Hematopoietic multipotent progenitor cell (in vitro differentiated cells): ENCODE measurements at regions not wholly inside any gene's neighbourhood (a gene's known extent, or its start where the extent isn't known, plus 50 kb on each side); places are given as distances from the start of the nearest gene placed in this dataset.
"Not testable (repeated sequence)": the region's sequence is repeated elsewhere in the genome, so short reads cannot be mapped to it uniquely, and the experiment has no call there.

ENCODE experiments used
- DNase-seq, 3 donors: peaks; one replicate each; pipeline ENCODE4 v3.0.0-alpha.2; 2011 to 2015; ENCODE audit warnings: low read depth in 2 of 3, low spot score in 2 of 3

DNA sequence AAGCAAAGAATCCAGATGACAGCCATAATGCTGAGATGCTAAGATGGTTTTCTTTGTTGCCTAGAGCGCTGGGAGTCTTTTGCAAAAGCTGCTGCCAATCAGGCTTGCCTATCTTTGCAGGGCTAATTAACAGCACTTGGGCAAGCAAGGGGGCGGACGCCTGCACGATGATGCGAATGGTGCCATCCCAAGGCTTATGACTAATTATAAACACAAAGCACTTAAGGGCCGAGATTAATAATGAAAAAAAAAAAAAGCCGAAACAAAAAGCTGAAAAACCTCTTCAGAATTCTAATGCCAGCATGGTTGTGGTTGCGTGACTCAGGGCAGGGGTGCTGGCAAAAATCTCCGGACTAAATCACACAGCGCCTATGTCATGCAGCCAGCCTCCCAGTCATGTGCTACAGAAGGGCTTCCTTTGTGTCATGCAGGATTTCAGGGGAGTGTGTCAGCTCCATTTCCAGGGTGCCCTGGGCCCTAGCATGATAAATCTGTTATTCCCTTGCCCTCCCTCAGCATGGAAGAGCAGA, 185.0 kb upstream of the ANKRD28 start:
- no peak for DNase-seq

DNA sequence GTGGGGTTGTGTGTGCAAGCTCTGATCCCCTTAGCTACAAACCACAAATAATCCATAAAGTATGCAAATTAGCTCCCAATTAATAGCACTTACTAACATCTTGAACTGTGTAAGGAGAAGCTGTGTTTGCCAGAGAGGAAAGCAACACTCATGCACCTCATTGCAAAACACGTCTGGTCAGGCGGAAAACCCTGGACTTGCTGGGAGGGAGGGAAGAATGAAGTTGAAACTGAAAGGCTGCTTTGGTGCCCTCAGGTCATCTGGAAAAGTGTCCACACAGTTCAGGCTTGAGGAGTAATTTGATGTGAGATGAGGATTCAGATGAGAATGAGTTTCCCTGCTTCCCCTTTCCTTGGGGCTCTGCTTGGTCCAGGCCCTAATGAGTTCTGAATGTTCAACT, 185.5 kb upstream of the ANKRD28 start:
- DNase-seq, result no peak

DNA sequence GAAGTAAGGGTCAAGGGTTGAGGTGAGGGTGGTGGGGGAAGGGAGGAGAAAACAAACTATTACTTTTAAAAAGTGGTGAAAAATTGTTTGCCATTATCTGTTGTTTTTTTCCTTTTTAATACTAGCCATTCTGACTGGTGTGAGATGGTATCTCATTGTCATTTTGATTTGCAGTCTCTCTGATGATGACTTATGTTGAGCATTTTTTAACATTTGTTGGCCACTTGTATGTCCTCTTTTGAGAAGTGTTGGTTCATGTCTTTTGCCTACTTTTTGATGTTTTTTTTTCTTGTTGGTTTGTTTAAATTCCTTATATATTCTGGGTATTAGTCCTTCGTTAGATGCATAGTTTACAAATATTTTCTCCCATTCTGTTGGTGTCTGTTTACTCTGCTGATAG, 185.9 kb upstream of the ANKRD28 start:
- DNase-seq, result no peak

DNA sequence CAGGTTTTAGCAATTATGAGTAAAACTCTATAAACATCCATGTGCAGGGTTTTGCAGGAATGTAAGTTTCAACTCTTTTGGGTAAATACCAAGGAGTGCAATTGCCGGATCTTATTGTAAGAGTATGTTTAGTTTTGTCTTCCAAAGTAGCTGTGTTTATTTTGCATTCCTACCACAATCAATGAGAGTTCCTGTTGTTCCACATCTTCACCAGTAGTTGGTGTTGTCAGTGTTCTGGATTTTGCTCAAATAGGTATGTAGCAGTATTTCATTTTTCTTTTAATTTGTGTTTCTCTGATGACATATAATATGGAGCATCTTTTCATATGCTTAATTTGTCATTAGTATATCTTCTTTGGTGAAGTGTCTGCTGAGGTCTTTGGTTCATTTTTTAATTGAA, 185.1 kb upstream of the GALNT15 start:
- DNase-seq, result no peak

DNA sequence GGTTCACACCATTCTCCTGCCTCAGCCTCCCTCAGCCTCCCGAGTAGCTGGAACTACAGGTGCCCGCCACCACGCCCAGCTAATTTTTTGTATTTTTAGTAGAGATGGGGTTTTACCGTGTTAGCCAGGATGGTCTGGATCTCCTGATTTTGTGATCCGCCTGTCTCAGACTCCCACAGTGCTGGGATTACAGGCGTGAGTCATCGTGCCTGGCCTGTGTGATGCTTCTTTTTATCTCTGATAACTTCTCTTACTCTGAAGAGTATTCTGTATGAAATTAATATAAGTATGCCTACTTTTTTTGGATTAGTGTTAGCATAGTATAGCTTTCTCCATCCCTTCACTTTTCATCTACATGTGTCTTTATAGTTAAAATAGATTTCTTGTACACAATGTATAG, 180.8 kb upstream of the GALNT15 start:
- DNase-seq, result not testable (repeated sequence)

DNA sequence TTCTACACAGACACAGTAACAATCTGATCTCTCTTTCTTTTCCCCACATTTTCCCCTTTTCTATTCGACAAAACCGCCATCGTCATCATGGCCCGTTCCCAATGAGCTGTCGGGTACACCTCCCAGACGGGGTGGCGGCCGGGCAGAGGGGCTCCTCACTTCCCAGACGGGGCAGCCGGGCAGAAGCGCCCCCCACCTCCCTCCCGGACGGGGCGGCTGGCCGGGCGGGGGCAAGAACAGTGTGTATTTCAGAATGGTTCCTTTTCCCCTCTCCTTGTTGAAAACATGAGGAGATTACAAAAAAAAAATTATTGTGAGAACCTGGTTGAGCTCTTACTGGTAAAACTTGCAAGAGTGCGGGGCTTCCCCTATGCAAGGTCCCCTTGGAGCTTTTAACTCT, 178.0 kb upstream of the GALNT15 start:
- not testable (repeated sequence) for DNase-seq

DNA sequence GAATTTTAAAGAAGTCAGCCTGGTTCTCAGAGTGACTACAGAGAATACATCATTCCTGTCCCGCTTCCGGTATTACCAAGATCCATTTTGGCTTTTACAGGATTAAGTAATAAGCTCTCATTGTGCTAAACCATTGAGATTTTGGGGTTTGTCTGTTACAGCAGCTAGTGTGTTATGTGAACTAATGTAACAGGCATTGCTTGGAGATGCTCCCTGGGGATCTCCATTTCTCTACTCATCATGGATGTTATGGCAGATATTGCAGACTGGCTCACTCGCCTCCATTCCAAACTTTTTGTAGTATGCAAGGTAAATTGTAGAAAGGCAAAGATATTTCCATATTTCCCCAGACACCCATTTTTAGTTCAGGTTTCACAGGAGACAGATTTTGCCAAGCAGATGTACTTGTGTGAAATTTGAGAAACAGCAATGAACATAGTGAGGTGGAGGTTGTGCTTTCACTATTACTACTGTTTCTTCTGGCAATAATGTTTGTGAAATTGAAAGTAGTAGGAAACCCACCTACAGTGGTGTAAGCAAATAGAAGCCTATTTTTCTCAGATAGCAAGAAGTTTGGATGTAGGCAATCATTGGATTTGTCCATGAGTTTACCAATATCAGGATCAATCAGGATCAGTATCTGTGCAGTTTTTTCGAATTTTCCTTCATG, 177.1 kb upstream of the GALNT15 start:
- DNase-seq, result no peak

DNA sequence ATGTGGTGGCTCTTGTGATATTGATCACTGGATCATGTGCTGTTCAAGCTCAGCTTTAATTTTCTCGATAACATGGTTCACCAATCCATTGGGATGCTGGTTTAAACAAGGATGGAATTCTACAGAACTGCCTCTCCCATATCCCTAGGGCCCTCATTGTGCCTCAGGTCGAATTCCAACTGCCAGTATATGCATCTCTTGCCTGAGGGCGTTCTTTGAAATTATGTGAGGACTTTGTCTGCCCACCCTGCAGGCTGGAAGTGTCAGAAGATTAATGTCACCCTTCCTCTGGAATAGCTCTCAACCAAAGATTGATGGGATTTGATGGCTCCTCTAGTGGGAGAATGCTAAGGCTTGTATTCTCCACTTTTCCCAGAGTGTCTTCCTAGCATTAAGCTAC, 175.6 kb upstream of the GALNT15 start:
- DNase-seq, result no peak

DNA sequence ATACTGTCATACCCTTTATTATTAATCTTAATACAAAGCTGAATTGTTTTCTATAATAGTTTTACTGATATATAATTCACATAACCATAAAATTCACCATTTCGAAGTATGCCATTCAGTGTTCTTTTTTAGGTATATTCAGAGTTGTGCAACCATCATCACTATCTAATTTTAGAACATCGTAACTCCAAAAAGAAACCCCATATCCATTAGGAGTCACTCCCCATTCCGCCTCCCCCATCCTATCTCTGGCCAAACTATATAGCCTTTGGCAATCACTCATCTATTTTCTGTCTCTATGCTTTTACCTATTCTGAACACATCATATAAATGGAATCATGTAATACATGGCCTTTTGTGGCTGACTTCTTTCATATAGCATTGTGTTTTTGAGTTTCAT, 169.7 kb upstream of the GALNT15 start:
- no peak for DNase-seq

DNA sequence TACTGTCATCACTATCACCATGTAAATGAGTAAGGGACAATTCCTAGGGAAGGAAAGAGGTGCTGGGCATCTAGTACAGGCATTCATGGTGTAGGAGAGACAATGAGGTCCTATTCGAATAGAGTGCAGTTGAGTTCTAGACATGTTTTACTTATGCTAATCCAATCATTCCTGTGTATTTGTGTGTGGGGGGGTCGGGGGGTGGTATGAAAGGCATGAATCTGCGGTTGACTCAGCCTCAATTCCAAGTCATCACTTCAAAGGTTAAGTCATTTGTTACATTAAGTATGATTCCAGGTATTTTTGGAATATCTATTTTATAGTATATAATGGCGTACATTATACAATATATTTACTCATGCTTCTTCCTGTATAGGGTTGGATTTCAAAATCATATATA, 163.1 kb upstream of the GALNT15 start:
- DNase-seq, result no peak

DNA sequence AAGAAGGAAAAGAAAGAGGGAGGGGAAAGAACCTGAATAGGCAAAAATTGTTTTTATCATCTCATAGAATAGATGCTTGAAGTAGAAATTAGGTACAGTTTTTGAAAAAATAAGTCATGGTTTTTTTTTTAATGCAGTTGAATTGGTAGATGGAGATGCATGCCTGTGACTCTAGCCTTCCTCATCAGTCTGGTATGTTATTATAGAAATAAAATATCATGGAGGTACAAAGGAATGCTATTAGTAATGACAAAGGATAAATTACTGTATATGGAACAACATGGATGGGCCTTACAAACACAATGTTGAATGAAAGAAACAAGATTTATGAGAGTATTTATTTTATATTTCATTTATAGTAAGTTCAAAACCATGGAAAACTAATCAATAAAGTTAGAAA, 162.4 kb upstream of the GALNT15 start:
- DNase-seq, result no peak

DNA sequence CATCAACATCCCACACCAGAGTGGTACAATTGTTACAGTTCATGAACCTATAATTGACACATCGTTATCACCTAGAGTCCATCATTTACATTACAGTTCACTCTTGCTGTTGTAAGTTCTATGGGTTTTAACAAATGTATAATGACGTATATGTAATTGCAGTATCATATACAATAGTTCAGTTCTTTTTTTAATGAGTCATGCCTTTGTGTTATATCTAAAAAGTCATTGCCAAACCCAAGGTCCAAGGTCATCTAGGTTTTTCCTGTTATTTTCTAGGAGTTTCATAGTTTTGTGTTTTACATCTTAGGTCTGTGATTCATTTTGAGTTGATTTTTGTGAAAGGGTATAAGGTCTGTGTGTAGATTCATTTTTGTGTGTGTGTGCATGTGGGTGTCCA, 160.9 kb upstream of the GALNT15 start:
- no peak for DNase-seq

DNA sequence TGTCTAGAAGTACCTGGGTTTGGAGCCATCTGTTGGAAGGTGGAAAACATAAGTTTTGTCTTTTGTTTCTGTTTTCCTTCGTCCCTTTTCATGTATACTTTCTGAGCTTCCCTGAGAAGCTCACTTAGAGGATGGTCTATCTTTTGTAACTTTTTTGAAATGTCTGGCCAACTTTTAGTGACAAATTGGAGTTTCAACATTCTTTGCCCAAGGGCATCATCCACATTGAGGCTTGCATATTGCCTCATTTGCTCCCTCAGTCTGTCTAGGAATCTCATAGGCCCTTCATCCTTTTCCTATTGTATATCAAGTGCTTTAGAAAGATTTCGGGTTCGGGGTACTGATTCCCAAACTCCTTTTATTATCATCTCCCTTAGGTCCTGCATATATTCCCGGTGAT, 152.7 kb upstream of the GALNT15 start:
- DNase-seq, result not testable (repeated sequence)

DNA sequence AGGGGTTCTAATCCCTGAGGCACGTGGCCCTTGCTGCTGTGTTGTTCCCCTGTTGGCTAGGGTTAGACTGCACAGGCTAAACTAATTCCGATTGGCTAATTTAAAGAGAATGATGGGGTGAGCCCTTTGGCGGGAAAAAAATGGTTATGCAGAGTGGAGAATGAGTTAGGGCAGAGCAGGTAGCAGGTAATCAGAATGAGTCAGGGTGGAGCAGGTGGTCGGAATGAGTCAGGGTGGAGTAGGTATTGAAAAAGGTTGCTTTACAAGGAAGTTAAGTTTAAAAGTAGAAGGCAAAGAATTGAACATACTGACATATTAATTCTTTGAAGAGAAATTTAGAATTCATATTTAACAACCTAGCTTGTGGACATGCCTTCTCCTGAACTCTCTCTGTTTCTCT, 150.6 kb upstream of the GALNT15 start:
- not testable (repeated sequence) for DNase-seq

DNA sequence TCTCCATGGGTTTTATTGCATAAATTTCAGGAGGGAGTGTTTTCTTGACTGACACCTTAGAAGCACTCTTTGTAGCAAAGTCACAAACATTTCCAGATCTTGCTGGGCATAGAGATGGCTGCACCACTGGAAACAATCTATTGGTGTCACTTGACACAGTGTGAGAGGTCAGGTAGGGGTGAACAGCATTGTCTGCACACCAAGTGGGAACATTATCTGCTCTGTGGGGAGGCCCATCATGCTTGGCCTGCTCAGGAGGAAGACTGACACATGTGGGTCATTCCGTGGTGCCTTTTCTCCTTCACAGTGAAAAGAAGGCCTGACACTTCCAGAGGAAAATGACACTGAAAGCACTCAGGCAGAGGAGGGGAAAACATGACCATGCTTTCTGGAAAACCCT, 149.9 kb upstream of the GALNT15 start:
- DNase-seq, result no peak

DNA sequence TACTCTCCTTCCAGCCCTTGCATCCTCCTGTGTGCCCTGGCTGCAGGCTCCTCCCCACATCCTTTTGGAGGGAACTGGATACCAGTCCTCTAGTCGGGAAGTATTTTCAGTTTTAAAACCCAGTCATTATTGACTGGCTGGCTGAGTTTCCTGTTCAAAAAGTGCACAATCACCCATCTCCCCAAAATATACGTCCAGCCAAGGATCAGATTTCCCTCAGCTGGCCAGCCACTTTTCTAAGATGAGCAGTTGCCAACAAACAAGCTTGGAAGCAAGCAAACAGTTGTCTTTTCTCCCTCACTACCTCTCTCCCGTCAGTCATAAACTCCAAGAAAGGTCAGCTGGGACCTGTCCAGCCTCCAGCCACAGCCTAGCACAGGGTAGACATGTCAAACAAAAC, 147.7 kb upstream of the GALNT15 start:
- no peak for DNase-seq

DNA sequence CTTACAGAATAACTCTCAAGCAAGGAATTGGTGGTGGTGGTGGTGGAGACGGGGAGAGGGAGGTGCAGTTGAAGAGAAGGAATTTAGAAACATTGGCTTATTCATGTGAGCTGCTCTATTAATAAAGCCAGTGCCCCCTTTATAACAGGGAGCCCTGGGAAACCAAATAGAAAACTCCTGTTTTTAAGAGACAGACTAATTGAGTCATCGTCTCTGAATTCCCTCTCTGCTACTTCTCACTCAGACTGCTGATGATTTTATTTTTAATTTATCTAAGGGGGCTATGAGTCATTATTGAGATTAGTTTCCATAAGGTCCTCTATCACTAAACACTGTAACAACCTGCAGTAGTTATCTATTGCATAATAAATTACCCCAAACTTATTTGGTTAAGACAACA, 145.9 kb upstream of the GALNT15 start:
- DNase-seq, result no peak

DNA sequence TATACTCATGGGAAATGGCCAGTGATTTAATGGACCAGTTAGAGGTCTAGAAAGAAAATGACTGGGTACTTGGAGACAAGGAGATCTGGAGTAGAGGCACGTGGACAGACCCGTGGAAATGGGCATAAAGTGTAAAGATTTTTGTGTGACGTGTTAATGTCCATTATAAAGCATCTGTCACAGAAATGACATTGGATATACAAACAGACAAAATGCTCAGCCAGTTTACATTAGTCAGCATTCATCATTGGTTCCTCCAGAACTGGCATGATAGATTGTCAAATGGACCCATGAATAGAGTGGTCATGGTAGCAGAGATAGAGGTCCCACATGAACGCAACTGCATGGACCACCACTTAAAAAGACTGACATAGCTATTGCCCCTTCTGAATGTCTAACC, 144.1 kb upstream of the GALNT15 start:
- no peak for DNase-seq

DNA sequence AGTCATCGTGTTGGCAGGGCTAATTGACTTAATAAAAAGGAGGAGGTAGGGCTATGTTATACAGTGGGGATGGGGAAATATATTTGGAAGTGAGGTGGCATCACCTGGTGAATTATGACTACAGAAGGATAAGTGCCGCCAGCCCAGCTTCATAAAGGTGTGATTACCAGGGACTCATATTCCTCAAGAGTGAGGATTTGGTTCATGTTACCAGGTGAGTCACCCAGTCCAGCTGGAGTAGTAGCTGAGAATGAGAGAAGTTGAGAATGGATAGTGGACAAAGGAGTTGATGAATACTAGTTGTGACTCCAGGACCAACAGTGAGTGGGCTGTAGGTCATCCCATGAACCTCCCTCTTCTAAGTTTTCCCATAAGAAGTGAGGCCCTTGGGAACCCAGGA, 143.0 kb upstream of the GALNT15 start:
- DNase-seq, result no peak

DNA sequence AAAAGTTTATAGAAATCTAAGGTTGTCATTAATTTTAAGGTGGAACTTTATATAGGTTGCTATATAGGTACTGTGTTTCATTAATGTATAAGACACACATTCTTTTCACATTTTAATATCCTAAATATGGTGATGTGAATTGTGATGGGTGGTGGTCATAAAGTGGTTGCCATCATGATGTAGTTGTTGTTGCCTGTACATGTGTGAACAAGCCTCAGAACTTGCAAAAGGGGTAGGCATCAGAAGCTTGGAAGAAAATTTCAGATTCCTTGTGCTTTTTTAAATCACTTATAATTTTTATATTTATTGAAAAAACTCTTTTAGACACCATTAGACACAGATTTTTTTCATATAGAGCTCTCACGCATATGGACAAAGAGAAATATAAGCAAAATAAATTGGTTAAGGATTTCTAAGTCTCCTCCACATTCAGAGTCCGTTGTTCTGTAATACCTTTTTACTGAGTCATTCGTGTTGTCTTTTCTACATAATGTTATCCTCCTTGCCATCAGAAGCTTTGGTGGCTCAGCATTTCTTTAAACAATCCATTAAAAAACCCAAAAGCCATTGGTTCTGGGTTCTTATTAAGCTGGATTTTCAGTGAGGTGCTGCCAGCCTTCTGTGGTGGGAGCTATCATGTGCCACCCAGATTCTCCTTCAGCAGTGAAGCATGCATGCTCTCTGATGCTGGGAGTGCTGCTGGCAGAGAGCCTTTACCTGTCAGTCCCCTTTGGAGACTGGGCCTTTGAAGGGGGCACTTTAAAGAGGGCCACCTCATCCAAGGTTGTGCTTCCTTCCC, 140.4 kb upstream of the GALNT15 start:
- DNase-seq, result no peak

DNA sequence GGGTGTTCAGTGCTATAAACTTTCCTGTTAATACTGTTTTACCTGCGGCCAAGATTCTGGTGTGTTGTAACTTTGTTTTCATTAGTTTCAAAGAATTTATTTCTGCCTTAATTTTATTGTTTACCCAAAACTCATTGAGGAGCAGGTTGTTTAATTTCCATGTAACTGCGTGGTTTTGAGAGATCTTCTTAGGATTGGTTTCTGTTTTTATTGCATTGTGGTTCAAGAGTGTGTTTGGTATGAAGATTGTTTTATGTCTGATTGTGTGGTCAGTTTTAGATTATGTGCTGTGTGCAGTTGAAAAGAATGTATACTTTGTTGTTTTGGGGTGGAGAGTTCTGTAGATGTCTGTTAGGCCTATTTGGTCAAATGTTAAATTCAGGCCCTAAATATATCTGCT, 133.5 kb upstream of the GALNT15 start:
- no peak for DNase-seq
